ENCODE measurements at regions not wholly inside any gene's neighbourhood (a gene's known extent, or its start where the extent isn't known, plus 50 kb on each side); places are given as distances from the start of the nearest gene placed in this dataset.
A peak's percentile ranks its signal among the peaks of the same experiment; 100 is the strongest.

GRCh38 chr12:118840878-118841277 is 140.5 kb upstream of the SRRM4 start:
- Mint-ChIP-seq H3K9me3 (ENCODE audit: low read depth) (no peaks in the 10 kb centered on the region), H3K27me3 (no peaks in the 10 kb centered on the region), H3K36me3 (ENCODE audit: low read depth) (no peaks in the 10 kb centered on the region), H3K4me3 (no peak overlapping the region), H3K4me1 (no peaks in the 10 kb centered on the region), H3K27ac (no peak overlapping the region)
- intact Hi-C loops (cut with DNase I, micrococcal nuclease) = no loop called here
- POLR2A ChIA-PET = no interaction called here
- CTCF ChIA-PET = interaction anchor here (0.9 kb wide), 1 partner anchor 10 kb away, joined by 3 read pairs; no protein-coding TSS in a partner anchor
- DNase-seq = no peak
- ATAC-seq = no peak

GRCh38 chr12:118841588-118841987 is 139.8 kb upstream of the SRRM4 start:
- ChIA-PET POLR2A (no interaction called here), CTCF (interaction anchor here (0.9 to 1.3 kb wide), 3 partner anchors 9 to 15 kb away, joined by 3 to 5 read pairs (median 4); no protein-coding TSS in a partner anchor)
- H3K4me3 Mint-ChIP-seq = no peak overlapping the region
- H3K27ac Mint-ChIP-seq = no peak overlapping the region
- no peak for ATAC-seq
- H3K36me3 Mint-ChIP-seq (ENCODE audit: low read depth) = no peaks in the 10 kb centered on the region
- H3K9me3 Mint-ChIP-seq (ENCODE audit: low read depth) = no peaks in the 10 kb centered on the region
- H3K27me3 Mint-ChIP-seq = no peaks in the 10 kb centered on the region
- no peaks in the 10 kb centered on the region for H3K4me1 Mint-ChIP-seq
- intact Hi-C loops (cut with DNase I, micrococcal nuclease) = no loop called here
- DNase-seq = no peak

DNA sequence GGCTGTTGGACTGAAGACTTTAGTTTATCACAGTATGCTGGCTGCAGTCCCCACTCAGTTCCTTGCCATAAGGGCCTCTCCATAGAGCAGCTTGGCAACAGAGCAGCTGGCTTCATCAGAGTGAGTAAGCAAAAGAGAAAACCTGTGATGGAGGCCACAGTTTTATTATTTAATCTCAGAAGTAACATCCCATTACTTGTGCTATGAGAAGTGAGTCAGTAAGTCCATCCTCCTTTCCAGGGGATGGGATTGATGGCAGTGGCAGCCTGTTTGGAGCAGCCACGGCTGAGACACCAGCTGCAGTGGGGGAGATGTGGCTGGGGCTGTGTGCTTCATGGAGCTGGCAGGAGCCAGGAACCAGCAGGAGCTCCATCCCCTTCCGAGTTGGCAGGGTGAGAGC is 138.5 kb upstream of the SRRM4 start:
- intact Hi-C loops (cut with DNase I, micrococcal nuclease) = no loop called here
- no peak overlapping the region for H3K27ac Mint-ChIP-seq
- H3K36me3 Mint-ChIP-seq (ENCODE audit: low read depth) = no peaks in the 10 kb centered on the region
- no peaks in the 10 kb centered on the region for H3K4me1 Mint-ChIP-seq
- DNase-seq (no peak), ATAC-seq (no peak)
- no peaks in the 10 kb centered on the region for H3K27me3 Mint-ChIP-seq
- H3K4me3 Mint-ChIP-seq = no peak overlapping the region
- POLR2A ChIA-PET = interaction anchor here (0.6 kb wide), 1 partner anchor 474 kb away, joined by 4 read pairs; no protein-coding TSS in a partner anchor
- no peaks in the 10 kb centered on the region for H3K9me3 Mint-ChIP-seq (ENCODE audit: low read depth)
- CTCF ChIA-PET = interaction anchor here (1.0 to 1.3 kb wide), 2 partner anchors 9 to 14 kb away, joined by 4 to 5 read pairs; no protein-coding TSS in a partner anchor

DNA sequence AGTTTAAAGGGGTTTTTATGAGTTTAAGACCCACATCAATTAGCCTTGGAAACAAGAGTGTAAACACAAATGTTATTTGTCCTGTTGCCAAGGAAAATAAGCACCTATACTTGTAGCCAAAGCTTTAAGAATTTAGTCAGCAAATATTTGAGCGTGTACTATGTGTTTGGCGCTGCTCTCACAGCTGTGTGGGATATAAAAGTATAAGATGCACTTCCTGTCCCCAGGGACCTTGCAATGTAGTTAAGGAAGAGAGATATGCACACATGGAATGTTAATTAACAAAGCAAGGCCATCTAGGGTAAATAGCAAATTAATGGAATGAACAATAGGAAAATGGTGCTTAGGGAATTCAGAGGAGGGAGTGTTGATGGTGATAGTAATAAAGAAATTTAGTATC is 134.9 kb upstream of the SRRM4 start:
- ChIA-PET CTCF (no interaction called here), POLR2A (no interaction called here)
- H3K27me3 Mint-ChIP-seq = peaks cover 4% of the 10 kb centered on the region
- ATAC-seq (no peak), DNase-seq (no peak)
- no peak overlapping the region for H3K4me3 Mint-ChIP-seq
- intact Hi-C loops (cut with DNase I, micrococcal nuclease) = no loop called here
- H3K4me1 Mint-ChIP-seq = no peaks in the 10 kb centered on the region
- H3K27ac Mint-ChIP-seq = no peak overlapping the region
- no peaks in the 10 kb centered on the region for H3K9me3 Mint-ChIP-seq (ENCODE audit: low read depth)
- no peaks in the 10 kb centered on the region for H3K36me3 Mint-ChIP-seq (ENCODE audit: low read depth)

- intact Hi-C loops (cut with DNase I, micrococcal nuclease) = no loop called here
- POLR2A ChIA-PET = no interaction called here
- Mint-ChIP-seq H3K4me1 (no peaks in the 10 kb centered on the region), H3K27ac (no peak overlapping the region), H3K27me3 (peaks cover 6% of the 10 kb centered on the region), H3K36me3 (ENCODE audit: low read depth) (no peaks in the 10 kb centered on the region), H3K9me3 (ENCODE audit: low read depth) (peaks cover 2% of the 10 kb centered on the region), H3K4me3 (no peak overlapping the region)
- CTCF ChIA-PET = interaction anchor here (0.7 kb wide), 1 partner anchor 9 kb away, joined by 3 read pairs; no protein-coding TSS in a partner anchor
- DNase-seq = peak; percentile 55
- no peak for ATAC-seq
These were observed 131.0 kb upstream of the SRRM4 start for GRCh38 chr12:118850244-118850825.

- Mint-ChIP-seq H3K4me1 (no peaks in the 10 kb centered on the region), H3K36me3 (ENCODE audit: low read depth) (no peaks in the 10 kb centered on the region), H3K9me3 (ENCODE audit: low read depth) (peaks cover 2% of the 10 kb centered on the region), H3K4me3 (no peak overlapping the region), H3K27ac (no peak overlapping the region), H3K27me3 (peaks cover 8% of the 10 kb centered on the region)
- CTCF ChIA-PET = interaction anchor here (0.7 to 1.0 kb wide), 2 partner anchors 10 to 294 kb away, joined by 3 to 4 read pairs; no protein-coding TSS in a partner anchor
- POLR2A ChIA-PET = no interaction called here
- DNase-seq (no peak), ATAC-seq (no peak)
- intact Hi-C loops (cut with DNase I, micrococcal nuclease) = no loop called here
These were observed 129.4 kb upstream of the SRRM4 start for GRCh38 chr12:118851891-118852290.

DNA sequence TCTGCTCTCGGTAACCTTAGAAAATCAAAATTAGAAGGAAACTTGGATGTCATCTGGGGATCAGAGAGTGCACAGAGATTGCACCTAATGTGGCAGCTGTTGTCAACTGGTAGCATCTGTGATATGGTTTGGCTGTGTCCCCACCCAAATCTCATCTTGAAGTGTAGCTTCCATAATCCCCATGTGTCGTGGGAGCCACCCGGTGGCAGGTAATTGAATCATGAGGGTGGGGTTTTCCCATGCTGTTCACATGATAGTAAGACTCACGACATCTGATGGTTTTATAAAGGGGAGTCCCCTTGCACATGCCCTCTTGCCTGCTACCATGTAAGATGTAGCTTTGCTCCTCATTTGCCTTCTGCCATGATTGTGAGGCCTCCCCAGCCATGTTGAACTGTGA is 127.7 kb upstream of the SRRM4 start:
- POLR2A ChIA-PET = no interaction called here
- Mint-ChIP-seq H3K4me1 (no peaks in the 10 kb centered on the region), H3K27me3 (peaks cover 8% of the 10 kb centered on the region), H3K9me3 (ENCODE audit: low read depth) (peaks cover 2% of the 10 kb centered on the region), H3K36me3 (ENCODE audit: low read depth) (no peaks in the 10 kb centered on the region), H3K27ac (no peak overlapping the region), H3K4me3 (no peak overlapping the region)
- DNase-seq (peak; percentile 39), ATAC-seq (peak; percentile 36)
- intact Hi-C loops (cut with DNase I, micrococcal nuclease) = loop anchor here in 1 of 2 experiments (1.0 kb wide), 1 partner anchor 448 kb away; no protein-coding TSS in a partner anchor
- CTCF ChIA-PET = interaction anchor here (0.6 kb wide), 1 partner anchor 20 kb away, joined by 3 read pairs; no protein-coding TSS in a partner anchor

- ChIA-PET CTCF (no interaction called here), POLR2A (no interaction called here)
- peaks cover 2% of the 10 kb centered on the region for H3K9me3 Mint-ChIP-seq (ENCODE audit: low read depth)
- intact Hi-C loops (cut with DNase I, micrococcal nuclease) = no loop called here
- no peak overlapping the region for H3K4me3 Mint-ChIP-seq
- H3K27ac Mint-ChIP-seq = no peak overlapping the region
- no peaks in the 10 kb centered on the region for H3K4me1 Mint-ChIP-seq
- ATAC-seq = no peak
- no peaks in the 10 kb centered on the region for H3K36me3 Mint-ChIP-seq (ENCODE audit: low read depth)
- peaks cover 4% of the 10 kb centered on the region for H3K27me3 Mint-ChIP-seq
- DNase-seq = no peak
These were observed 125.5 kb upstream of the SRRM4 start for GRCh38 chr12:118855858-118856257.

GRCh38 chr12:118866346-118866745 is 115.0 kb upstream of the SRRM4 start:
- POLR2A ChIA-PET = no interaction called here
- no peak for DNase-seq
- no peaks in the 10 kb centered on the region for H3K4me1 Mint-ChIP-seq

GRCh38 chr12:118870551-118870950 is 110.8 kb upstream of the SRRM4 start:
- Mint-ChIP-seq H3K27ac (no peak overlapping the region), H3K9me3 (ENCODE audit: low read depth) (no peaks in the 10 kb centered on the region), H3K4me1 (no peaks in the 10 kb centered on the region), H3K27me3 (peaks cover 4% of the 10 kb centered on the region), H3K4me3 (no peak overlapping the region), H3K36me3 (ENCODE audit: low read depth) (no peaks in the 10 kb centered on the region)
- no peak for DNase-seq
- intact Hi-C loops (cut with DNase I, micrococcal nuclease) = no loop called here
- no peak for ATAC-seq
- ChIA-PET POLR2A (no interaction called here), CTCF (interaction anchor here (0.6 kb wide), 1 partner anchor 632 kb away, joined by 3 read pairs; no protein-coding TSS in a partner anchor)

More at GRCh38 chr12:118866346-118866745, 115.0 kb upstream of the SRRM4 start:
- H3K4me3 Mint-ChIP-seq = no peak overlapping the region
- intact Hi-C loops (cut with DNase I, micrococcal nuclease) = no loop called here
- no peaks in the 10 kb centered on the region for H3K9me3 Mint-ChIP-seq (ENCODE audit: low read depth)
- peaks cover 4% of the 10 kb centered on the region for H3K27me3 Mint-ChIP-seq
- H3K36me3 Mint-ChIP-seq (ENCODE audit: low read depth) = no peaks in the 10 kb centered on the region
- CTCF ChIA-PET = no interaction called here
- H3K27ac Mint-ChIP-seq = no peak overlapping the region
- ATAC-seq = no peak

DNA sequence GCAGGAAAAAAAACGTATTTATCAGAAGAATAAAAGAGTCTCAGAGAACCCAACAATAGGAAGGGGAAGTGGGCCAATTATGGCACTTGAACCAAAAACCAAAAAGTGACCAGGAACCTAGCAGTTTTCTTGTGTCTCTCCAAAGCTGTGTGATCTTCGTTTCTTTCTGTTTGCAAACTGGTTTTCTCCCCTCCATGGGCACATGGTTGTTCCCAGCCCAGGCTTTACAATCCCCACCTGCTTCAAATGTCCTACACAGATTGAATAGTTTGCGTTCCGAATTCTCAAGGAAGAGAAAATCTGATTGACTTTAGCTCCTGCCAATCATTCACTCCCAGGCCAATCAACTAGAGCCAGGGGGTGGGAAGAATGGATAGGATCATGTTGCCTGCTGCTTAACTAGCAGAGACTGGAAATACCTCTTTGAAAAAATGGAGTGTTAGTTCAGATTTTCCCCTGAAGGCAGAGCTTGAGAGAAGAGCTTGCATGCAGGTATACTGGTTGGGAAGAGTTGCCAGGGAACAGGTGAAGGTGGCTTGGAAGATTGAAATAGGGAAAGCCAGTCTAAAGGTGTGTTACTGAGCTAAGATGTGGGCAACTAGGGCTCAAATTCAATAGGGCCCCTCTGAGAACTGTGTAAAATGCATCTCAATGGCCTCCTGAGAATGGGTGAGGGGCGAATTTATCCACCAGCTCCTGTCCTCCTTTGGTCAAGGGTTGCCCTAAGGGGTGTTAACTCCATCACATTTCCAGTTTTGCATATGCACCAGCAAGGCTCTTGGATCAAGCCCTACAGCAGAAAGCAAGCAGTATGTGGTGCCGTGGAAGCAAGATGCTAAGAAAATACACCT is 106.4 kb upstream of the SRRM4 start:
- no peaks in the 10 kb centered on the region for H3K36me3 Mint-ChIP-seq (ENCODE audit: low read depth)
- no peak for ATAC-seq
- POLR2A ChIA-PET = no interaction called here

More for the DNA sequence above, 106.4 kb upstream of the SRRM4 start:
- CTCF ChIA-PET = no interaction called here
- no peak for DNase-seq
- Mint-ChIP-seq H3K9me3 (ENCODE audit: low read depth) (no peaks in the 10 kb centered on the region), H3K27me3 (no peaks in the 10 kb centered on the region), H3K27ac (no peak overlapping the region), H3K4me1 (no peaks in the 10 kb centered on the region), H3K4me3 (no peak overlapping the region)
- intact Hi-C loops (cut with DNase I, micrococcal nuclease) = no loop called here

All from activated CD4-positive, alpha-beta T cell treated with anti-CD3 and anti-CD28 coated beads for 36 hours (primary cell).